Mucosa of rectum (tissue), 2 donors: ENCODE measurements at regions not wholly inside any gene's neighbourhood (a gene's known extent, or its start where the extent isn't known, plus 50 kb on each side); places are given as distances from the start of the nearest gene placed in this dataset.
"Not testable (repeated sequence)": the region's sequence is repeated elsewhere in the genome, so short reads cannot be mapped to it uniquely, and the experiment has no call there.

Experiments
- H3K27ac ChIP-seq, 2 donors: one replicate each; pipeline ENCODE4 v1.7.0; 2013; ENCODE audit warnings: inconsistent platforms in 2 of 2, low read depth in 2 of 2, low read length in 2 of 2
- H3K27me3 ChIP-seq, 2 donors: one replicate each; pipeline ENCODE4 v1.7.0; 2013; ENCODE audit warnings: low read length in 2 of 2; ENCODE audit not compliant: control insufficient read depth in 2 of 2, insufficient read depth in 2 of 2
- H3K36me3 ChIP-seq, 2 donors: one replicate each; pipeline ENCODE4 v1.7.0; 2013; ENCODE audit warnings: low read length in 2 of 2; ENCODE audit not compliant: control insufficient read depth in 2 of 2, insufficient read depth in 2 of 2
- H3K4me1 ChIP-seq, 2 donors: one replicate each; pipeline ENCODE4 v1.7.0; 2013; ENCODE audit warnings: low read length in 2 of 2, mild to moderate bottlenecking in 1 of 2; ENCODE audit not compliant: control insufficient read depth in 2 of 2, insufficient read depth in 2 of 2
- H3K4me3 ChIP-seq, 2 donors: one replicate each; pipeline ENCODE4 v1.7.0; 2013; ENCODE audit warnings: low read length in 2 of 2
- H3K9ac ChIP-seq, 2 donors: one replicate each; pipeline ENCODE4 v1.7.0; 2013; ENCODE audit warnings: low read length in 2 of 2, low read depth in 1 of 2, mild to moderate bottlenecking in 1 of 2
- H3K9me3 ChIP-seq, 2 donors: one replicate each; pipeline ENCODE4 v1.7.0; 2013; ENCODE audit warnings: low read length in 2 of 2; ENCODE audit not compliant: control insufficient read depth in 2 of 2
- donor health status: healthy.
- donor health status: Normal muscosa, but diverticular disease.

DNA sequence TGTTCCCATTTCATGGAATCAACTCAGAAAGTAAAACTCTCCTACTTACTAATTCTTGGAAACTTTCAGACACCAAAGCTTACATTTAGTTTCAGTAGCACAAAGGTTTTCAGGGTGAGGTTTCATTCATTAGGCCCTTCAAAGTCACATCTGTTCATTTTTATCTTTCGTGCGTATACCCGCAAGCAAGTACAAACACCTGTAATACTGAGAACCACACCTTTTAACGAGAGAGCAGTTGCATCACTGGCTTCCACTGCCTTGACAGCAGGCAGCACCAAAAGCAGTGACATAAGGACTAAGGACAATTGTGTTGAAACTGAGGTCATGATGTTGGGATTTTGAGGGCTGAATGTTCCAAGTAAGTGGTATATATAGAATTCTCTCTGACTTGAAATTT, 60.5 kb downstream of the GOLGA6L22 start:
- not testable (repeated sequence) for H3K9ac ChIP-seq, H3K36me3 ChIP-seq, H3K9me3 ChIP-seq, H3K27me3 ChIP-seq, H3K4me1 ChIP-seq, H3K4me3 ChIP-seq, H3K27ac ChIP-seq

- not testable (repeated sequence) for H3K9me3 ChIP-seq, H3K27ac ChIP-seq, H3K4me1 ChIP-seq, H3K36me3 ChIP-seq, H3K27me3 ChIP-seq, H3K4me3 ChIP-seq, H3K9ac ChIP-seq
Measured at GRCh38 chr15:22526537-22526936, 67.8 kb downstream of the GOLGA6L22 start.

DNA sequence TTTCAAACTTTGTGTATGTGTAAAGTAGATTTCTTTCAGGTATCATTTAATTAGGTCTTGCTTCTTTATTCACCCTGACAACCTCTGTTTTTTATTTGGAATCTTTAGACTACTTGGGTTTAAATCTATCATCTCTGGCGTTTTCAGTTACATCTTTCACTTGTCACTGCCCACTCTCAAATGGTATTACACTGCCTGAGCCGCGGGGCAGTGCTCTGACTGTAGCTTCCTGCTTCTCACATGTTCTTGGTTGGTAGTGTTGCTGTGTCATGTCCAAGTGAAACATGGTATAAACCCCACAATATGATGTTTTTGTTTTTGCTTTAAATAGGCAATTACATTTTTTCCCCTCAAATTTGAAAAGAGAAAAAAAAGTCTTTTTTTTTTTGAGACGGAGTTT, 68.3 kb downstream of the GOLGA6L22 start:
- H3K27me3 ChIP-seq, H3K36me3 ChIP-seq, H3K9ac ChIP-seq, H3K4me1 ChIP-seq, H3K9me3 ChIP-seq, H3K4me3 ChIP-seq, H3K27ac ChIP-seq: not testable (repeated sequence)

GRCh38 chr15:22529200-22529599, 70.5 kb downstream of the GOLGA6L22 start:
- H3K9me3 ChIP-seq, H3K27ac ChIP-seq, H3K4me3 ChIP-seq, H3K27me3 ChIP-seq, H3K4me1 ChIP-seq, H3K36me3 ChIP-seq, H3K9ac ChIP-seq: not testable (repeated sequence)

DNA sequence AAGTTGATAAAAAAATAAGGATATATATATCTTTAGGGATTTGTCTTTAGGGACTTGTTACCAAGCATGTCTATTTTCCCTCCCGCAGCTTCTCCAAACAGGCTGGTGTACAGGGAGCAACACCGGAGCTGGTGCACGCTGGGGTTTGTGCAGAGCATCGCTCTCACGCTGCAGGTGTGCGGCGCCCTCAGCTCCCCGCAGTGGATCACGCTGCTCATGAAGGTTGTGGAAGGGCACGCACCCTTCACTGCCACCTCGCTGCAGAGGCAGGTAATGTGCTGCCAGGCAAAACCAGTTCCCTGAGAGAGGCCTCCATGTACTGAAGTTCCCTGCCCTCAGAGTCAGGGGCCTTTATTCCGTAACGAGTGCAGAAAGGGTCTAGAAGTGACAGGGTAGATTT, 101.0 kb downstream of the GOLGA6L22 start:
- not testable (repeated sequence) for H3K36me3 ChIP-seq, H3K4me3 ChIP-seq, H3K27ac ChIP-seq

DNA sequence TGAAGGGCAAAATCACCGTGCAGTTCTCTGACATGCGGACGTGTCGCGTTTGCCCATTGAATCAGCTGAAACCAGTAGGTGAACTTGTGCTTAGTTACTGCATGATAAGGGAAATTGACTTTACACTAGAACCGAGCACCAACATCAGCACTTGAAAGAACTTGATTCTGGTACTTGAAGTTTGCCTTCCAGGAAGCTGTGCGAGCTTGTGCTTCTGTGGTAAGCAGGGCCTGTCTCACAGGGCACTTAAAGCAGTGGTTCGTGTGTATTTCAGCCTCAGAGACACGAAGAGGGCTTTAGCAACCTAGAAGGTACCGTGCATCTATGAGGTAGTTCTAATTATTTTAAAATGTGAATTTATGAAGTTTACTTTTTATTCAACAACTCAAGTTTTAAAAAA, 103.0 kb downstream of the GOLGA6L22 start:
- H3K4me3 ChIP-seq, H3K9me3 ChIP-seq, H3K36me3 ChIP-seq, H3K27me3 ChIP-seq, H3K4me1 ChIP-seq, H3K27ac ChIP-seq, H3K9ac ChIP-seq: not testable (repeated sequence)

More for the DNA sequence above, 101.0 kb downstream of the GOLGA6L22 start:
- H3K9me3 ChIP-seq, H3K27me3 ChIP-seq, H3K4me1 ChIP-seq, H3K9ac ChIP-seq: not testable (repeated sequence)

DNA sequence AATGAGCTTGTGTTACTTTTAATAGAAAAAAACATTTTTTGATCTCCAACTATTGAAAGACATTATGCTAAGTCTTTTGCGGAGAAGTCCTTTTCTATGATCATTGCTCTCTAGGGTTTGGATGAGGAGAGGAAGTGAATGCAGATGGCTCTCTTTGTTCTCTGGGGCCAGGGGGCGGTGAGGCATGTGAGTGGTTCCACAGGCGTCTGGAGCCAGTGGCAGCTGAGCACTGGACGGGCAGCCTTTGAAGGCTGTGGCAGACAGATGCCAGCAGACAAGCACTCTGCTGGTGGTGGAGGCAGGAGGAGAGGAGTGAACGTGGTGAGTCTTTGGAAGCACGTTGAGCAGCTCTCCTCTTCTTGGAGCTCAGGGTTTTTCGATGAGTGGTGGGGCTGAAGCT, 107.8 kb downstream of the GOLGA6L22 start:
- H3K4me1 ChIP-seq, H3K27ac ChIP-seq, H3K27me3 ChIP-seq: not testable (repeated sequence)

GRCh38 chr15:22569486-22569885, 110.8 kb downstream of the GOLGA6L22 start:
- H3K27ac ChIP-seq, H3K27me3 ChIP-seq, H3K9ac ChIP-seq, H3K9me3 ChIP-seq, H3K4me1 ChIP-seq, H3K36me3 ChIP-seq, H3K4me3 ChIP-seq: not testable (repeated sequence)

More for the DNA sequence above, 107.8 kb downstream of the GOLGA6L22 start:
- not testable (repeated sequence) for H3K9ac ChIP-seq, H3K4me3 ChIP-seq, H3K36me3 ChIP-seq, H3K9me3 ChIP-seq

- H3K4me1 ChIP-seq, H3K9me3 ChIP-seq, H3K27ac ChIP-seq, H3K9ac ChIP-seq, H3K4me3 ChIP-seq, H3K36me3 ChIP-seq, H3K27me3 ChIP-seq: not testable (repeated sequence)
Measured at GRCh38 chr15:22572152-22572735, 113.5 kb downstream of the GOLGA6L22 start.

- H3K4me3 ChIP-seq, H3K9me3 ChIP-seq, H3K27ac ChIP-seq, H3K36me3 ChIP-seq, H3K4me1 ChIP-seq, H3K27me3 ChIP-seq, H3K9ac ChIP-seq: not testable (repeated sequence)
Measured at GRCh38 chr15:22572792-22573191, 114.1 kb downstream of the GOLGA6L22 start.

DNA sequence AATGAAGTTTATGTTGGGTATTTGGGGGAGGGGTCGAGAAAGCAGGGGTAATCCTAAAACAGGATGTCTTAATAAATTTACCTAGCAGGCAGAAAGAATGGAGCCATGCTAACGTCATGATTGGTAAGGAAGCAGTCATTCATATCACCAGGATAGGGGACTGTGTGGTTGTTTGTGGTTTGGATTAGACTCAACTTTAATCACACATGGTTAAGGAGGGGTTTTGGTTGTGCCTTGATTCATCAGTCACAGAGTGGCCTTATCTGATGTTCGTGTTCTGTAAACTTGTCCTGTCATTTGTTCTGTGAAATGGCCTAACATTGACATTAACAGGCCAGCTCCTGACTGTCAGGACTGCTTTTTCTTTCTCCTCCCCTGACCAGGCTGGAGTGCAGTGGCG, 119.1 kb downstream of the GOLGA6L22 start:
- H3K27me3 ChIP-seq, H3K4me3 ChIP-seq, H3K27ac ChIP-seq, H3K9me3 ChIP-seq, H3K4me1 ChIP-seq, H3K9ac ChIP-seq, H3K36me3 ChIP-seq: not testable (repeated sequence)
